ENCODE measurements at regions not wholly inside any gene's neighbourhood (a gene's known extent, or its start where the extent isn't known, plus 50 kb on each side); places are given as distances from the start of the nearest gene placed in this dataset.
A peak's percentile ranks its signal among the peaks of the same experiment; 100 is the strongest.

DNA sequence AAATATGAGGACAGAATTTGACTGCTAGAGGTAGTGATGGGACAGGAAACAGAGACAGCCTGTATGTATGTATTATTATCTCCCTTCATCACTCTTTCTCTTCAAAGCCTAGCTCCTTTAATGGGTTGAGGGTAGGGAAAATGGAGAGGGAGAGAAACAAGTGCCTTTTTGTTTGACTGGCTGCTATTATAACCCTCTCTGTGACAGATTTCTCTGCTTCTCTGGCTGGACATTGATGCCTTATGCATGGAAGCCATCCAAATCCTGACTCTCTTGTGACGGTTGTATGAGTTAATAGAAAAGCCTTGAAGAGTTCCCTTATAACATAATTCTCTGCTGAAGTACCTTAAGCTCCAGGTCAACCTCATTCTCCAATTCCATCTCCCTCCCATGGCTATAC, 118.5 kb upstream of the COL5A2 start:
- Histone ChIP-seq H3F3A (ENCODE audit: insufficient read depth) (no peaks in the 10 kb centered on the region), H3K4me2 (ENCODE audit: unreplicated experiment) (peak overlapping the region; percentile 60), H3K4me3 (0 out of 2 replicates have a peak overlapping the region, but pooled peaks have one; percentile 13), H3K36me3 (ENCODE audit: low read depth) (no peaks in the 10 kb centered on the region), H2AFZ (0 out of 2 replicates have a peak overlapping the region, but pooled peaks have one; percentile 26), H3K4me1 (ENCODE audit: insufficient read depth) (peaks cover 30% of the 10 kb centered on the region), H3K27me3 (replicated peaks; ENCODE audit: insufficient read depth) (no peaks in the 10 kb centered on the region), H3K79me2 (ENCODE audit: insufficient read depth) (no peaks in the 10 kb centered on the region), H4K20me1 (ENCODE audit: insufficient read depth) (no peaks in the 10 kb centered on the region), H3K27ac (no peak overlapping the region), H3K9ac (no peak overlapping the region), H3K9me3 (ENCODE audit: low read depth) (no peaks in the 10 kb centered on the region), H3K9me2 (ENCODE audit: insufficient read depth) (no peaks in the 10 kb centered on the region)
- in situ Hi-C loops (cut with MboI) = no loop called here
- DNase-seq = peak; percentile 38
- TF ChIP-seq EZH2 (IDR thresholded peaks at IDR 0.05; ENCODE audit: insufficient read depth, poor library complexity, severe bottlenecking) (no peak), EZH2phosphoT487 (IDR thresholded peaks at IDR 0.05; ENCODE audit: insufficient read depth, low read depth) (no peak)
- WGBS, 2 experiments (ENCODE audit: low coverage in 1 of 2, low lambda C conversion rate in 2 of 2, missing lambda C conversion rate in 2 of 2) = 75 to 81% methylated on average over 1 of the region's 1 CpG

DNA sequence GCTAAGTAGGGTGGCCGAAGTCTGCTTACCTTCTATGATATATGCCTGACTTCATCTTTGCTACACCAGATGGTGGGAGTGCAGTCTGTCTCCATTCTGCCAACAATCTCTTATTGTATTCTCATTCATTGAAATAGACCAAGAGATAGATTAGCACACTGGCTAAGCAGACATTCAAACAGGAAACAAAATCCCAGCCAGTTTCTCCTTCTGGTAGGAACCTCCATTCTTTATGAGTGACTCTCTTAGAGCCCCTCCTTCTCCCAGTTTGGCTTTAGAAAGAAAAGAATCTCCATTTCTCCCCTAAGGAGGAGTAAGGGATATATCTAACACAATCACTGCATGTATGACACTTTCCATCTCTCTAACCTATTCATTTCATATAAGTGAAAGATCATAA, 118.9 kb upstream of the COL5A2 start:
- Histone ChIP-seq H3K27me3 (replicated peaks; ENCODE audit: insufficient read depth) (no peaks in the 10 kb centered on the region), H4K20me1 (ENCODE audit: insufficient read depth) (no peaks in the 10 kb centered on the region)
- in situ Hi-C loops (cut with MboI) = no loop called here

DNA sequence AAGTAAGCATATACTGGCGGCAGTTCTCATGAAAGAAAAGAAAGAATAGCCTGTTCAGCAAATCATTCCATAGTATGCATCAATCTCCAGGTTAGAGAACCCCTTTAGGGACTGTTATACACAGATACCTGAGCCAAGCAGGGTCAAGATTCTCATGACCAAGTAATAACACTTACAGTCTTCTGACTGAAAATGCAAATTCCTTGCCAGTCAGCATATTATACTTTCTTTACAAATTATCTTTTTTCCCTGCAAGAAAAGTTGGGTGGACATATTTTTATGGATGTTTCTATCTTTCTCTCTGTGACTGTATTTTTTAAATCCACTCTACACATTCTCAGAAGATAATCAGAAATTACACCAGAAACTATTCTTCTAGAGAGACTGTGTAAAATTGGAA, 120.4 kb upstream of the COL5A2 start:
- H3K9me2 ChIP-seq (ENCODE audit: insufficient read depth) = no peaks in the 10 kb centered on the region
- no peak overlapping the region for H3K9ac ChIP-seq
- H3K79me2 ChIP-seq (ENCODE audit: insufficient read depth) = no peaks in the 10 kb centered on the region
- H3F3A ChIP-seq (ENCODE audit: insufficient read depth) = no peaks in the 10 kb centered on the region
- H3K4me2 ChIP-seq (ENCODE audit: unreplicated experiment) = no peak overlapping the region
- peaks cover 25% of the 10 kb centered on the region for H3K4me1 ChIP-seq (ENCODE audit: insufficient read depth)
- H2AFZ ChIP-seq = no peak overlapping the region
- H4K20me1 ChIP-seq (ENCODE audit: insufficient read depth) = no peaks in the 10 kb centered on the region
- WGBS, 2 experiments (ENCODE audit: low coverage in 1 of 2, low lambda C conversion rate in 2 of 2, missing lambda C conversion rate in 2 of 2) = 87 to 94% methylated on average over 1 of the region's 1 CpG
- DNase-seq = no peak
- no peaks in the 10 kb centered on the region for H3K36me3 ChIP-seq (ENCODE audit: low read depth)
- no peaks in the 10 kb centered on the region for H3K27me3 ChIP-seq (replicated peaks; ENCODE audit: insufficient read depth)
- no peak overlapping the region for H3K27ac ChIP-seq
- no peak overlapping the region for H3K4me3 ChIP-seq
- in situ Hi-C loops (cut with MboI) = no loop called here
- TF ChIP-seq EZH2phosphoT487 (IDR thresholded peaks at IDR 0.05; ENCODE audit: insufficient read depth, low read depth) = no peak
- TF ChIP-seq EZH2 (IDR thresholded peaks at IDR 0.05; ENCODE audit: insufficient read depth, poor library complexity, severe bottlenecking) = no peak
- no peaks in the 10 kb centered on the region for H3K9me3 ChIP-seq (ENCODE audit: low read depth)

More for the DNA sequence above, 118.9 kb upstream of the COL5A2 start:
- Histone ChIP-seq H3K9me3 (ENCODE audit: low read depth) (no peaks in the 10 kb centered on the region), H3K9ac (no peak overlapping the region), H3F3A (ENCODE audit: insufficient read depth) (no peaks in the 10 kb centered on the region), H2AFZ (0 out of 2 replicates have a peak overlapping the region, but pooled peaks have one; percentile 26), H3K4me1 (ENCODE audit: insufficient read depth) (peaks cover 26% of the 10 kb centered on the region), H3K36me3 (ENCODE audit: low read depth) (no peaks in the 10 kb centered on the region), H3K4me3 (no peak overlapping the region), H3K79me2 (ENCODE audit: insufficient read depth) (no peaks in the 10 kb centered on the region), H3K4me2 (ENCODE audit: unreplicated experiment) (peak overlapping the region; percentile 16), H3K9me2 (ENCODE audit: insufficient read depth) (no peaks in the 10 kb centered on the region), H3K27ac (no peak overlapping the region)
- peak; percentile 51 for DNase-seq
- WGBS, 2 experiments (ENCODE audit: low coverage in 1 of 2, low lambda C conversion rate in 2 of 2, missing lambda C conversion rate in 2 of 2) = 62 to 72% methylated on average over 1 of the region's 1 CpG
- no peak for TF ChIP-seq EZH2phosphoT487 (IDR thresholded peaks at IDR 0.05; ENCODE audit: insufficient read depth, low read depth)
- no peak for TF ChIP-seq EZH2 (IDR thresholded peaks at IDR 0.05; ENCODE audit: insufficient read depth, poor library complexity, severe bottlenecking)

DNA sequence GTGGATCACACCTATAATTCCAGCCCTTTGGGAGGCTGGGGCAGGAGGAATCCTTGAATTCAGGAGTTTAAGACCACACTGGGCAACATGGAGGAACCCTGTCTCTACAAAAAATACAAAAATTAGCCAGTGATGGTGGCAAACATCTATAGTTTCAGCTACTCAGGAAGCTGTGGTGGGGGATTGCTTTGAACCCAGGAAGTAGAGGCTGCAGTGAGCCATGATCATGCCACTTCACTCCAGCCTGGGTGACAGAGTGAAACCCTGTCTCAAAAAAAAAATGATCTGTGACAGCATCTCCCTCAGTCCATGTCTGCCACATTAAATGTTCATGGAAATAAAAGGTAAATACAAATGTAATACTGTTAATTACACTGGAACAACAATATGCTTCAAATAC, 121.4 kb upstream of the COL5A2 start:
- no peak overlapping the region for H3K4me3 ChIP-seq
- H3K9me3 ChIP-seq (ENCODE audit: low read depth) = no peaks in the 10 kb centered on the region
- H3F3A ChIP-seq (ENCODE audit: insufficient read depth) = peaks cover 6% of the 10 kb centered on the region
- no peaks in the 10 kb centered on the region for H3K27me3 ChIP-seq (replicated peaks; ENCODE audit: insufficient read depth)
- TF ChIP-seq EZH2 (IDR thresholded peaks at IDR 0.05; ENCODE audit: insufficient read depth, poor library complexity, severe bottlenecking) (no peak), EZH2phosphoT487 (IDR thresholded peaks at IDR 0.05; ENCODE audit: insufficient read depth, low read depth) (no peak)
- no peak overlapping the region for H3K4me2 ChIP-seq (ENCODE audit: unreplicated experiment)
- H2AFZ ChIP-seq = no peak overlapping the region
- H3K4me1 ChIP-seq (ENCODE audit: insufficient read depth) = peaks cover 25% of the 10 kb centered on the region
- H3K36me3 ChIP-seq (ENCODE audit: low read depth) = no peaks in the 10 kb centered on the region
- no peaks in the 10 kb centered on the region for H3K9me2 ChIP-seq (ENCODE audit: insufficient read depth)
- no peaks in the 10 kb centered on the region for H4K20me1 ChIP-seq (ENCODE audit: insufficient read depth)
- H3K9ac ChIP-seq = no peak overlapping the region
- H3K27ac ChIP-seq = no peak overlapping the region
- in situ Hi-C loops (cut with MboI) = no loop called here
- no peaks in the 10 kb centered on the region for H3K79me2 ChIP-seq (ENCODE audit: insufficient read depth)
- no peak for DNase-seq

Data from GM23248 (cell line).